Hippocampal formation (tissue), 2 donors: ENCODE measurements at regions not wholly inside any gene's neighbourhood (a gene's known extent, or its start where the extent isn't known, plus 50 kb on each side); places are given as distances from the start of the nearest gene placed in this dataset.
"Not testable (repeated sequence)": the region's sequence is repeated elsewhere in the genome, so short reads cannot be mapped to it uniquely, and the experiment has no call there.

Experiments used
- DNase-seq, 2 donors: peaks; one replicate each; lab custom pipeline; 2025; lab: John Stamatoyannopoulos, UW

DNA sequence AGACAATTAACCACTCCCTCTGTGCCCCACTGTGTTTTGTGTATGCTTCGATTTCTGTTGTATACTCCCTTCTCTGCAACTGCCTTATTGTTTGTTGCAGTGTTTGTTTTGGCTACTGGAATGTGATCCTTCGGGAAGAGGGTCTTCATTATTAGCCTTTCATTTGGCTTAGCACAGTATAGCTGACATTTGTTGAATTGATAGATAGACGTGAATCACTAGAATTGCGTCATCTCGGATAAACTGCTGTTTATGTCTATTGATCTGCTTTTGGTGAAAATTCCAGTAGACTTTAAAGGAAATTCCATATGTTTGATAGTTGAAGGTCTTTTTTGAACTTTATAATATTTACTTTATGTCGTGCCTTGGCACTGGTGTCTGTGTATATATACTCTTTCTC, 189.9 kb upstream of the EYA4 start:
- DNase-seq: no peak

- DNase-seq: no peak
These were observed 188.7 kb upstream of the EYA4 start for GRCh38 chr6:133052465-133052864.

DNA sequence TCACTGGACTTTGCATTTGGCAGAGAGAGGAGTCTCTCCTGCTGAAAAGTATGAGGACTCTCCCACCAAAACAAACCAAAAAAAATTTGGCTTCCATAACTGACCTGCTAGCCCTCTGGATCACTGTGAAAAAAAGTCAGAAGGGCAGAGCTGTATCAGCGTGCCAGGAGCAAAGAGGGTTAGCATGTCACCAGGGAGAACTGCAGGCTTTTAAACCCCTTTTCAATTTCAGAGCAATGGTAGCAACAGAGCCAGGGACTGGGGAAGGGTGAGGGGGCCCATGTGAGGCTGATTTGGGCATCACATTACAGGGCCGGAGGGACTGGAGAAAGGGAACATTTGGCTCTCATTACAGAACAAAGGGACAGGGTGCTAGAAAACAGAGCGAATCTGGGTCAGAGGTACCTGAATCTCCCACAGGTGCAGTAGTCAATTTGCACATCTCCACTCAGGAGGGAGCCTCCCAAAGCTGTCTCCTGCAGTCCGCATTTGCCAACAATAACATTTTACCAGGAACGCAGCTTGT, 185.7 kb upstream of the EYA4 start:
- no peak for DNase-seq

GRCh38 chr6:133057352-133057751, 183.8 kb upstream of the EYA4 start:
- DNase-seq: no peak

GRCh38 chr6:133062077-133062476, 179.1 kb upstream of the EYA4 start:
- peak in 1 of 2 donors; percentile 4 for DNase-seq

DNA sequence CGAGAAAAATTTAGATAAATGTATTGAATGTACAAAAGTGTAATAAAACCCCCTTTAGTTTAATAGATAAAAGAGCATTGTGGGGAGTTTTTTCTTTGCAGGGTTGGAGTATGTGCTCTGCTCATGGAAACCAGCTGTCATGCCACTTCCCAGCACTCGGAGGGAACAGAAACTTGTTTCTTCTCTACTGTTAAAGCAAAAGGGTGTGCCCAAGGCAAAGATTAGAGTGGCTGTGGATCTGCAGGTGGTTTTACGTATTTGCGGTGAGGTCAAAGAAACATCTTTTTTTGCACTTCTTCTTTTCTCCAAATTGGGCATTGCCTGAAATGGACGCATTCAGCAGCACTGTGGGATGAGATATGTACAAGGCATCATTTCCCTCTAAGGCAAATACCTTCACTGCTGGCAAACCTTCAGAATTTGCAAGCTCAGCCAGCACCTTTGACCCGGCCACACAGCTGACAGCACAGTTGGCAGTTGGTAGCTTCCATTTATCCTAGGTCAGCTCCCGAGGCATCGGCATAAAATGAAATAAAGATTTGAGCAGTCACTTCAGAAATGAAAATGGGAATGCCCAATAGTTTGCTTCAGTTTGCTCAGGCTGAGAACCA, 178.4 kb upstream of the EYA4 start:
- no peak for DNase-seq

GRCh38 chr6:133067960-133068359, 173.2 kb upstream of the EYA4 start:
- DNase-seq: no peak

DNA sequence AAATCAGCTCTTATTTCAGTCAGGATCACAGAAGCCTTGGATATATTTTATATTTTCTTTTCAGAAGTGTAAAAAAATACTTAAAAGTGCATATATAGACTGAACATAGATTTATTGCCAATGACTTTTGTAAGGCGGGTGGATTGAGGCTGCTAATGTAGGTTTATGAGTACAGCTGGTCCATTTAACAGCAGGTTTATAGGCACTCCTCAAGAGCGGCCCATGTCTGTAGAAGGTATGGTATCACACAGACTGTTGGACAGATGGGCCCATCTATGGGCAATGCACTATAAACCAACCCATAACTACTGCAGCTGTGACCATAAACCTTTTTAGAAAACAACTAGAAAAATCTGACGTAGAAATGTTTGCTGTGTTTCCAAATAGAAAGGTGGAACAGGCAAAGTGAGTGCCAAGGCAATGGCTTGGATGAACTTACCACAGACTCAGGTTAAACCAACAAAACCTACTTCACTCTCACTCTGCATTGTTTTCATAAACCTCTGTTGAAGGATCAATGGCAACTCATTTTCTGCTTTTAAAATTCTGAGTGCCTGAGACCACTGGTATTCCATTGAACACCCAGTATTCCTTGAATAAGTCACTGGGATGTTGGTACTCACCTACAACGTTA, 170.6 kb upstream of the EYA4 start:
- no peak for DNase-seq

DNA sequence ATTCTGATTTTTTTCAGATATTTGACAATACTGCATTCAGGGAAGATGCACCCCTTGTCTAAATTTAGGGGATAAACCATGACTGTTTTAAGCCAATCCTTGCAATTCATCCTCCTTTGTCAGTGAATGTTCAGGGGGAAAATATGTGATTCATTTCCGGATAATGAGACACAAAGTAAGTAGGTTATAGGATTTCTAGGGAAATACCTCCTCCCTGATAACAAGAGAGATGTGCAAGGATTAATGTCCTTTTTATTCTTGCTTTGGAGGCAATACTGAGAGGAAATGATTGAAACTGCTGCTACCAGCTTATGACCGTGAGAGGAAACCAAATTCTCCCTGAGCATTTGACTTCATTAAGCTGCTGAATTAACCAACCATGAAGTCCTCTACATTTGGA, 161.3 kb upstream of the EYA4 start:
- no peak for DNase-seq

- no peak for DNase-seq
These were observed 157.7 kb upstream of the EYA4 start for GRCh38 chr6:133083248-133083967.

GRCh38 chr6:133085471-133085870, 155.7 kb upstream of the EYA4 start:
- no peak for DNase-seq

GRCh38 chr6:133085896-133086295, 155.3 kb upstream of the EYA4 start:
- DNase-seq: no peak

DNA sequence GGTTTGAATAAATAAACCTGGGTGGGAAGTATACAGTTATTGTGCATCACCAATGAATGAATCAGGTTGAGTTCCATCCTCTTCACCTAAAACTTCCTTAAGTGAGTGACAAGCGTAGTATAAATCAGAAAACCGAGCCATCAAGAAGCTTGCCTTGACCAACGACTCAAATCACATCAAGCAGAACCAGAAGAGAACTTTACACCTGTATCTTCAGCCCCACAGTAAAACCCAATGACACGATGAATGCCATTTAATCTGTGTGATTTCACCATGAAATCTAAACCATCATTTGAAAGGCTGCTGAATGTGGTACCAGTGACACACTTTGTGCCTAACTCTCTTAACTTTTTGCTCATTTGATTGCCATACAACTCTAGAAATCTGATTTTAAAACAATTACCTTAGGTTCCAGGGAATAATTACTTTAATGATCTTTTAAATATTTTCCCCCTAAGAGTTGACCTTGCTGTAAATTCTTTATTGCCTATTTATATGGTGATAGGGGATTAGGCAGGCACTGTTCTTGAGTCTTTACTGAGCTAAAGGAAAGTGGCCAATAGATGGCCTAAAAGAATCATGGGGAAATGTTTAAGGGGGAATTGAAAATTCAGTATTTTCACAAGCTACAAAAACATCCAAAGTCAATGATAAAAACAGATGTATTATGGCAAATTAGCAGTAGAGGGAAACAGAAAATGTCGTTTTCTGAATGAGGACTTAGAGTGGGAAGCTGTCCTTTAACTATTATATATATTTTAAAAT, 152.0 kb upstream of the EYA4 start:
- DNase-seq: no peak

GRCh38 chr6:133092199-133092598, 149.0 kb upstream of the EYA4 start:
- no peak for DNase-seq

GRCh38 chr6:133092771-133093170, 148.4 kb upstream of the EYA4 start:
- no peak for DNase-seq

- DNase-seq: not testable (repeated sequence)
These were observed 147.9 kb upstream of the EYA4 start for GRCh38 chr6:133093211-133093610.

DNA sequence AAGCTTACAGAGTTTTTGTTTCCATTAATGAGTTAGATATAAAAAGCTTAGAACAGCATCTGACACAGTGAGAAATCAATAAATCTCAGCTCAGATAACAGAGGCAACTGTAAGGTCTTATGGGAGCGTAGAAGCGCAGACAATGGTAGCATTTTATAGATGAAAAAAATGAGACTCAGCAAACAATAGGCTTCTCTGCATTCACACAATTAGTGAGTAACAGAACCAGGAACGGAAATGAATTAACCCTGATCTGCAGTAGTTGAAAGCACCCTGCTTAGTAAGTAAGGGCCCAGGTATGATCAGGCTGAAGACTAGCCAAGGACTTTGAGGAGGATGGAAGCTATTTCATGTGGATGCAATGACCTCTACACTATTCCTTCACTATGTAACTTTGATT, 147.2 kb upstream of the EYA4 start:
- peak in 1 of 2 donors; percentile 87 for DNase-seq

- DNase-seq: no peak
These were observed 143.9 kb upstream of the EYA4 start for GRCh38 chr6:133097208-133097607.

DNA sequence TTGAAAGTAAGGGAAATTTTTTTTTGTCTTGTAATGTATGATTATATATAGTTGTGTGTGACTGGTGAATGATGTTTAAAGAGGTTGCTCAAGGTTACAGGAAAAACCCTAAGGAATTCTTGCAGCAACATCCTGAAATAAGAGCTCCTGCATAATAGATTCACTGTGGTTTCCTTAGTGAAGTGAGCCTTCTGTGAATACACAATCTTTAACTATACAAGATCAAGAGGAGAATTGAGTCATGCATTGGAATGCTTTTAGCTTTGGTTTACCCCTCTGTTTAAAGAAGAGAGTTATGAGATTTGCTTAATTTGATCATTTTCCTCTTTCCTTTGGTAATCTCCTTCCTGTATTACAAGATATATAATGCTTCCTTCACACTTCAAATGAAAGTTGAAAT, 141.6 kb upstream of the EYA4 start:
- DNase-seq: no peak

- no peak for DNase-seq
These were observed 140.3 kb upstream of the EYA4 start for GRCh38 chr6:133100865-133101264.

DNA sequence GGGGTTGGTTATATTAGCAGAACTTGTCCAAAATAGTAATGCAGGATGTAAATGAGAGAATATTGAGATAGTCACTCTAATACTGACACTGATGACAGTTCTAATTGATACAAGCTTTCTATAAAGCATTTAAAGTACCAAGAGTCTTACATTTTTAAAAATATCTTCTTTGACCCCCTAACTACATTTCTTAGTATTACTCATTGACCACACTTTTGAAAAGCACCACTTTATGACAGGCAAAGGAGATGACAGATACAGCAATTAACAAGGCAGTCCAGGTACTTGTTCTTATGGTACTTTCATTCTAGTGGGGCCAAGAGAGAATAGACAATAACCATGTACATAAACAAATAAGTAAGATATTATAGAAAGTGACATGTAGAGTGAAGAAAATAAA, 139.4 kb upstream of the EYA4 start:
- no peak for DNase-seq

- no peak for DNase-seq
These were observed 134.2 kb upstream of the EYA4 start for GRCh38 chr6:133106934-133107333.
